ENCODE measurements at regions not wholly inside any gene's neighbourhood (a gene's known extent, or its start where the extent isn't known, plus 50 kb on each side); places are given as distances from the start of the nearest gene placed in this dataset.

DNA sequence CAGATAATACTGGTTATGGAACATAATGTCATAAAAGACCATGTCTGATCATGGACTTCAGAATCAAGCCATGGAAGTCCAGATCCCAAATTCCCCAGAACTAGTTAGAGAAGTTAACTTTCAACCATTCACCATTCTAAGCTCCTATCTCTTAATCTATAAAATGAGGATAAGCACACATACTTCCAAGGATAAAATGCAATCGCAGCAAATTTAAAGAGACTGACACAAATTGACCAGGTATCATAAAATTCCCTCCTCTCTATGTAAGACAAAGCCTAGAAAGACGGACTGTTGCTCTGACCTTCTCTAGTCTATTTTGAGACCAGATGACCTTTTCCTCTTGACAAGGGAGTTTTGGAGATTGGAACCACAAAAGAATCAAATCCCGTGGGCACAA lies 426.7 kb downstream of the PLPP3 start:
- CTCF ChIA-PET (ENCODE audit: low intra/inter-chr PET ratio, low total read pairs) = no interaction called here
- no peak overlapping the region for H3K4me2 ChIP-seq (ENCODE audit: low read depth, low read length)
- FAIRE-seq (no peak), DNase-seq (ENCODE audit: low spot score) (no peak), ATAC-seq (no peak)
- no peaks in the 10 kb centered on the region for H3K36me3 ChIP-seq (replicated peaks in 1 of 2; ENCODE audit: control insufficient read depth in 1 of 2, insufficient read depth in 2 of 2, low read length in 2 of 2)
- no peak overlapping the region for H3K27ac ChIP-seq (ENCODE audit: extremely low read length, insufficient read depth, low read length)
- H3K4me1 ChIP-seq (ENCODE audit: insufficient read depth, low read length) = no peaks in the 10 kb centered on the region
- intact Hi-C loops (cut with micrococcal nuclease; ENCODE audit: unreplicated experiment) = no loop called here
- TF ChIP-seq MAFF (IDR thresholded peaks at IDR 0.05; ENCODE audit: low read depth, low read length) = peak; percentile 53; the same call in 1 of the 2 replicates
- TF ChIP-seq CREBL2 (CRISPR knock-in tag; IDR thresholded peaks at IDR 0.05; ENCODE audit: borderline replicate concordance) = no peak
- peak; percentile 58 to 73 for TF ChIP-seq MAFK (conservative IDR thresholded peaks at IDR 0.05 in 1 of 2, IDR thresholded peaks at IDR 0.05 in 1 of 2; ENCODE audit: low read length in 2 of 2)
- H3K9me3 ChIP-seq (ENCODE audit: low read length) = no peaks in the 10 kb centered on the region
- H3K27me3 ChIP-seq (ENCODE audit: control insufficient read depth in 1 of 2, insufficient read depth in 2 of 2, low read length in 2 of 2) = no peaks in the 10 kb centered on the region
- no peaks in the 10 kb centered on the region for H4K20me1 ChIP-seq (ENCODE audit: insufficient read depth, low read length)
- no peak overlapping the region for H3K9ac ChIP-seq (ENCODE audit: insufficient read depth, low read depth, low read length)
- H3K79me2 ChIP-seq (ENCODE audit: insufficient read depth, low read length) = no peaks in the 10 kb centered on the region
- in situ Hi-C loops (cut with HindIII; ENCODE audit: extremely low pct_ligation_motif_present, low pct_unique_long_range_greater_than_20kb) = no loop called here
- no peak overlapping the region for H2AFZ ChIP-seq (ENCODE audit: low read length)
- POLR2A ChIA-PET = no interaction called here
- WGBS (ENCODE audit: low lambda C conversion rate) = 59% methylated on average over 3 of the region's 3 CpGs
- BruUV-seq (replicated peaks) = no TSS peak
- H3K4me3 ChIP-seq (replicated peaks in 1 of 3; ENCODE audit: insufficient read depth in 1 of 3, low read depth in 2 of 3, low read length in 3 of 3) = no peak overlapping the region

DNA sequence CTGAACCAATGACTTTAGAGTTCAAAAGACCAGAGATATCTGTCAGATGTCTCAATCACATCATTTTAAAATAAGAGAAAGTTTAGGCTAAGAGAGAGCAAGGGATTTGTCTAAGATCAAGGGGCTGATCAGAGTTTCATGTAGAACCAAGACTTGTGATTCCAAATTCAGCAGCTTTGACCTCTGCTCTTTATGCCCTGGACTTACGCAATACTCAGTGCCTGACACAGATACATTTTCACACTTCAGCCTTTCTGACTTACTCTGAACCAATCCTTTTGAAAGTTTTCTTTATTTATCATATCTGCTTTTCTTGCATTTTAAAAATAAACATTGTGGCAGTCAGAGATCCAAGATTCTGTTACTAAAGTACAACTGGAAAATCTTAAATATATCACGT lies 428.0 kb downstream of the PLPP3 start:
- no peak for ATAC-seq
- DNase-seq (ENCODE audit: low spot score) = no peak
- Histone ChIP-seq H3K9ac (ENCODE audit: insufficient read depth, low read depth, low read length) (no peak overlapping the region), H2AFZ (ENCODE audit: low read length) (no peak overlapping the region), H3K36me3 (replicated peaks in 1 of 2; ENCODE audit: control insufficient read depth in 1 of 2, insufficient read depth in 2 of 2, low read length in 2 of 2) (no peaks in the 10 kb centered on the region), H3K4me1 (ENCODE audit: insufficient read depth, low read length) (no peaks in the 10 kb centered on the region), H3K4me2 (ENCODE audit: low read depth, low read length) (no peak overlapping the region), H3K4me3 (replicated peaks in 1 of 3; ENCODE audit: insufficient read depth in 1 of 3, low read depth in 2 of 3, low read length in 3 of 3) (no peak overlapping the region), H3K9me3 (ENCODE audit: low read length) (no peaks in the 10 kb centered on the region), H4K20me1 (ENCODE audit: insufficient read depth, low read length) (no peaks in the 10 kb centered on the region), H3K27me3 (ENCODE audit: control insufficient read depth in 1 of 2, insufficient read depth in 2 of 2, low read length in 2 of 2) (no peaks in the 10 kb centered on the region), H3K27ac (ENCODE audit: extremely low read length, insufficient read depth, low read length) (no peak overlapping the region), H3K79me2 (ENCODE audit: insufficient read depth, low read length) (no peaks in the 10 kb centered on the region)
- in situ Hi-C loops (cut with HindIII; ENCODE audit: extremely low pct_ligation_motif_present, low pct_unique_long_range_greater_than_20kb) (no loop called here), intact Hi-C loops (cut with micrococcal nuclease; ENCODE audit: unreplicated experiment) (no loop called here)
- 48% methylated on average over 2 of the region's 2 CpGs for WGBS (ENCODE audit: low lambda C conversion rate)
- CTCF ChIA-PET (ENCODE audit: low intra/inter-chr PET ratio, low total read pairs) = no interaction called here
- BruUV-seq (replicated peaks) = no TSS peak
- FAIRE-seq = no peak
- POLR2A ChIA-PET = no interaction called here
- TF ChIP-seq ZNF770 (CRISPR knock-in tag; IDR thresholded peaks at IDR 0.05) = no peak
- no peak for TF ChIP-seq KDM1A (CRISPR knock-in tag; IDR thresholded peaks at IDR 0.05)
- TF ChIP-seq CEBPG (CRISPR knock-in tag; IDR thresholded peaks at IDR 0.05) = peak; percentile 87
- TF ChIP-seq NR2F6 (IDR thresholded peaks at IDR 0.05) = peak; percentile 70; the same call in 1 of the 2 replicates
- peak; percentile 67 for TF ChIP-seq NR2F6 (CRISPR knock-in tag; IDR thresholded peaks at IDR 0.05)
- no peak for TF ChIP-seq ZUFSP (CRISPR knock-in tag; IDR thresholded peaks at IDR 0.05; ENCODE audit: borderline replicate concordance)
- no peak for TF ChIP-seq ZNF746 (CRISPR knock-in tag; IDR thresholded peaks at IDR 0.05)
- TF ChIP-seq ATM (IDR thresholded peaks at IDR 0.05; ENCODE audit: borderline replicate concordance) = no peak
- TF ChIP-seq HOXA9 (CRISPR knock-in tag; IDR thresholded peaks at IDR 0.05; ENCODE audit: borderline replicate concordance) = no peak
- no peak for TF ChIP-seq HNRNPH1 (optimal IDR thresholded peaks at IDR 0.05; ENCODE audit: low read depth, low read length)
- peak; percentile 95 for TF ChIP-seq CEBPB (IDR thresholded peaks at IDR 0.05; ENCODE audit: borderline replicate concordance, low read depth, low read length)
- 0 out of 4 replicates have a peak, but pooled peaks of 1 of the 2 experiments have one; percentile 48 for TF ChIP-seq NR2F1 (CRISPR knock-in tag; IDR thresholded peaks at IDR 0.05)
- TF ChIP-seq ZBTB25 (CRISPR knock-in tag; IDR thresholded peaks at IDR 0.05) = no peak
